ENCODE measurements at regions not wholly inside any gene's neighbourhood (a gene's known extent, or its start where the extent isn't known, plus 50 kb on each side); places are given as distances from the start of the nearest gene placed in this dataset.

GRCh38 chr4:120158046-120158445, 91.4 kb upstream of the MAD2L1 start:
- peaks cover 2% of the 10 kb centered on the region for H3K36me3 Mint-ChIP-seq (ENCODE audit: low read depth)
- H3K9me3 Mint-ChIP-seq: peaks cover 4% of the 10 kb centered on the region
- TF ChIP-seq, protein P1, sequence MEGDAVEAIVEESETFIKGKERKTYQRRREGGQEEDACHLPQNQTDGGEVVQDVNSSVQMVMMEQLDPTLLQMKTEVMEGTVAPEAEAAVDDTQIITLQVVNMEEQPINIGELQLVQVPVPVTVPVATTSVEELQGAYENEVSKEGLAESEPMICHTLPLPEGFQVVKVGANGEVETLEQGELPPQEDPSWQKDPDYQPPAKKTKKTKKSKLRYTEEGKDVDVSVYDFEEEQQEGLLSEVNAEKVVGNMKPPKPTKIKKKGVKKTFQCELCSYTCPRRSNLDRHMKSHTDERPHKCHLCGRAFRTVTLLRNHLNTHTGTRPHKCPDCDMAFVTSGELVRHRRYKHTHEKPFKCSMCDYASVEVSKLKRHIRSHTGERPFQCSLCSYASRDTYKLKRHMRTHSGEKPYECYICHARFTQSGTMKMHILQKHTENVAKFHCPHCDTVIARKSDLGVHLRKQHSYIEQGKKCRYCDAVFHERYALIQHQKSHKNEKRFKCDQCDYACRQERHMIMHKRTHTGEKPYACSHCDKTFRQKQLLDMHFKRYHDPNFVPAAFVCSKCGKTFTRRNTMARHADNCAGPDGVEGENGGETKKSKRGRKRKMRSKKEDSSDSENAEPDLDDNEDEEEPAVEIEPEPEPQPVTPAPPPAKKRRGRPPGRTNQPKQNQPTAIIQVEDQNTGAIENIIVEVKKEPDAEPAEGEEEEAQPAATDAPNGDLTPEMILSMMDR (conservative IDR thresholded peaks at IDR 0.05): peak; percentile 13
- no peaks in the 10 kb centered on the region for H3K27me3 Mint-ChIP-seq (ENCODE audit: low read depth)
- no peak for DNase-seq (ENCODE audit: low read depth, low spot score)
- peak overlapping the region; percentile 69 for H3K27ac Mint-ChIP-seq (ENCODE audit: unreplicated experiment)
- H3K4me1 Mint-ChIP-seq: peaks cover 29% of the 10 kb centered on the region
- peak overlapping the region; percentile 38 for H3K4me3 Mint-ChIP-seq

DNA sequence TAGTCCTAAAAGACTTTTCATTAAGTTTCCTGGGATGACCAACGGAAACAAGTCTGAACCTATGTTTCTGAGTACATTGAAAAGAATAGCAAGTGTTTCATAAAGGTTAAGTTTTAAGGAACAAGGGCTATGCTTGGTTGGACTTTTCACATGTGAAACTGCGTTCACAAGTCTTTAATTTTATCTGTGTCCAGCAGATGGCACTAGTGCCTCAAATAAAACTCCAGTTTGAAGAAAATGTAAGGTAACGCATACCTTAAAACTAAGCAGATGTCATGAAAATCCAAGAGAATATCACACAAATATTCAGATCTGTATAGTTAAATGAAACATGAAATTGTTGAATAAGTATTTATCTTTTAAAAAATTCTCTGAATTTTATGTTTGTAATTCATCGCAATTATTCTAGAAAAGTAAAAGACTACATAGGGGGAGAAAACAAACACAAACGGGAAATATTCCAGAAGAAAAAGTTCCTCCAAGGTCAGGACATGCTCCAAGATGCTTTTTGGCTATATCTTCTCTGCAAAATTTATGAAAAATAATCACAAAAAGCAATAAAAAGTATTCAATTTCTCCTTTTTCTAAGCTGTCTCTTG, 89.6 kb upstream of the MAD2L1 start:
- H3K4me1 Mint-ChIP-seq: peaks cover 29% of the 10 kb centered on the region
- no peak overlapping the region for H3K27ac Mint-ChIP-seq (ENCODE audit: unreplicated experiment)
- TF ChIP-seq, protein P1 (conservative IDR thresholded peaks at IDR 0.05): peak; percentile 85
- no peak overlapping the region for H3K4me3 Mint-ChIP-seq
- DNase-seq (ENCODE audit: low read depth, low spot score): peak; percentile 41
- H3K27me3 Mint-ChIP-seq (ENCODE audit: low read depth): no peaks in the 10 kb centered on the region
- H3K9me3 Mint-ChIP-seq: no peaks in the 10 kb centered on the region
- H3K36me3 Mint-ChIP-seq (ENCODE audit: low read depth): peaks cover 2% of the 10 kb centered on the region

DNA sequence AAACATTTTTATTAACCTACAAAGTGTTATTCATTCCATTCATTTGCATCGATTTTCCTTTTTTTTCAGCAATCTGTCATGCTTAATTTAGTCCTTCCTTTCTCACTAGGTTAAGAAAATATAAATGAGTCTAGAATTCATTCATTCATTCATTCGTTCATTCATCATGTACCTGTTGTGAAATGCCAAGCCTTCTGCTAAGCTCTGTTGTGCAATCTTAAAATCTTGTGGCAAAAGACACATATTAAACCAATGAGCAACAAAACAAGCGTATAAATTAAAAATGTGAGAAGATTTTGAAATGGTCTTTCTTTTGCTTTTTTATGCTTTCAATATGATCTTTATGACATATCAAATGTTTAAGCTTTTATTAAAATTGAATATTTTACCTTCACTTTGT, 88.6 kb upstream of the MAD2L1 start:
- H3K36me3 Mint-ChIP-seq (ENCODE audit: low read depth): no peaks in the 10 kb centered on the region
- no peak for DNase-seq (ENCODE audit: low read depth, low spot score)
- no peak overlapping the region for H3K4me3 Mint-ChIP-seq
- no peaks in the 10 kb centered on the region for H3K9me3 Mint-ChIP-seq
- H3K27ac Mint-ChIP-seq (ENCODE audit: unreplicated experiment): no peak overlapping the region
- TF ChIP-seq, protein P1 (conservative IDR thresholded peaks at IDR 0.05): no peak
- peaks cover 24% of the 10 kb centered on the region for H3K4me1 Mint-ChIP-seq
- no peaks in the 10 kb centered on the region for H3K27me3 Mint-ChIP-seq (ENCODE audit: low read depth)

DNA sequence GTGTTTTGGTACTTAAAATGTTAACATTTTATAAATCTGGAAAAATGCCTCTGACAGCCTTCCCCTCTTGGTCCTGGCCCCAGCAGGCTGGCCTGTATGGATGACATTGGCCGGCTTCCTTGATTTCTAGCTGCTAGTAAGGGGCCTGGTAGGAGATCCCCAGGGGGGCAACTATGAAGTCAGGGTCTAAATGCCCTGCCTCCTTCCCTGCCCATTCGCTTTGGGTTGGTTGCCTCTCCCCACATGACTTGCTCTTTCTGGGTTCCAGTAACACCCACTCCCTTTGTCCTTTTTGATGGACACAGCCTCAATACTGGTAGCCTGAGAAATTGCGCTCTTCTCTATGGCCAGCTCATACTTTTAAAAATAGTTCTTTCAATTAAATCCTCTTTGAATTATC, 78.0 kb upstream of the MAD2L1 start:
- TF ChIP-seq, protein P1 (conservative IDR thresholded peaks at IDR 0.05): no peak
- DNase-seq (ENCODE audit: low read depth, low spot score): no peak
- H3K9me3 Mint-ChIP-seq: peaks cover 2% of the 10 kb centered on the region

DNA sequence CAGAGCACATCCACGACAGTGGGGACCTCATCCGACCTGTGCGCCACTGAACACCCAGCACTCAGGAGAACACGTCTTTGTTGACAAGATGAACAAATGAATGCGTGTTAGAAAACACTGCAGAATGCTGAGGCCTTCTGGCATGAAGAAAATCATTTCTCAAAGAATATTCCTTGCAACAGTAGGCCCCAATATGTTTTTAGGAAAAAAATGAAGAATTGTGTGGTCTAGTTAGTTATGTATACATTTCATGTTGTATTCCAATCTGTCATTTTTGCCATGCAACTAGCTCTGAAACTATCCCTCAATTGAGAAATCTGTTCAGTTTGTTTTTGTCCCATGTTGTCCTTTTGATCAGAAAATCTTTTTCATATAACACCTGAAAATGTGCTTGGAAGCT, 77.4 kb upstream of the MAD2L1 start:
- no peaks in the 10 kb centered on the region for H3K36me3 Mint-ChIP-seq (ENCODE audit: low read depth)

More for the DNA sequence above, 78.0 kb upstream of the MAD2L1 start:
- H3K36me3 Mint-ChIP-seq (ENCODE audit: low read depth): no peaks in the 10 kb centered on the region
- H3K4me1 Mint-ChIP-seq: no peaks in the 10 kb centered on the region
- H3K27me3 Mint-ChIP-seq (ENCODE audit: low read depth): no peaks in the 10 kb centered on the region
- H3K4me3 Mint-ChIP-seq: no peak overlapping the region
- no peak overlapping the region for H3K27ac Mint-ChIP-seq (ENCODE audit: unreplicated experiment)

More for the DNA sequence above, 77.4 kb upstream of the MAD2L1 start:
- H3K27me3 Mint-ChIP-seq (ENCODE audit: low read depth): no peaks in the 10 kb centered on the region
- DNase-seq (ENCODE audit: low read depth, low spot score): no peak
- TF ChIP-seq, protein P1 (conservative IDR thresholded peaks at IDR 0.05): no peak
- peaks cover 2% of the 10 kb centered on the region for H3K9me3 Mint-ChIP-seq
- H3K4me1 Mint-ChIP-seq: no peaks in the 10 kb centered on the region
- H3K27ac Mint-ChIP-seq (ENCODE audit: unreplicated experiment): no peak overlapping the region
- H3K4me3 Mint-ChIP-seq: no peak overlapping the region

All from neural crest cell (in vitro differentiated cells).